Neural cell (in vitro differentiated cells): ENCODE measurements at regions not wholly inside any gene's neighbourhood (a gene's known extent, or its start where the extent isn't known, plus 50 kb on each side); places are given as distances from the start of the nearest gene placed in this dataset.

Experiments
- H2AFZ ChIP-seq: fragments of 200-600, 300-800 bp; sonication (generic), shearing (Covaris generic); 2 replicates; pipeline ENCODE4 v1.6.0; 2014; ENCODE audit warnings: low read depth, mild to moderate bottlenecking, antibody characterized with exemption, low read length, moderate library complexity
- H3F3A ChIP-seq: fragments of 200-600 bp; shearing (Covaris generic); 2 replicates; pipeline ENCODE4 v1.6.1; 2016; ENCODE audit warnings: mild to moderate bottlenecking, moderate library complexity, mixed read lengths, antibody characterized with exemption, low read length; ENCODE audit not compliant: insufficient read depth, poor library complexity, severe bottlenecking
- H3K27ac ChIP-seq: fragments of 200-600, 300-800 bp; sonication (generic), shearing (Covaris generic); 2 replicates; pipeline ENCODE4 v1.5.1; 2014; ENCODE audit warnings: mild to moderate bottlenecking, low read length, moderate library complexity
- H3K27me3 ChIP-seq: fragments of 300-800, 200-600 bp; sonication (generic), shearing (Covaris generic); 2 replicates; pipeline ENCODE4 v1.6.0; 2014; ENCODE audit warnings: mild to moderate bottlenecking, low read depth, low read length, moderate library complexity; ENCODE audit not compliant: insufficient read depth
- H3K36me3 ChIP-seq: fragments of 300-800, 200-600 bp; sonication (generic), shearing (Covaris generic); 2 replicates; pipeline ENCODE4 v1.5.1; 2014; ENCODE audit warnings: mild to moderate bottlenecking, antibody characterized with exemption, low read length, moderate library complexity; ENCODE audit not compliant: insufficient read depth
- H3K4me2 ChIP-seq: fragments of 300-800, 200-600 bp; sonication (generic), shearing (Covaris generic); 2 replicates; pipeline ENCODE4 v1.6.0; 2014; ENCODE audit warnings: mild to moderate bottlenecking, low read length
- H3K4me3 ChIP-seq: fragments of 300-800, 200-600 bp; sonication (generic), shearing (Covaris generic); 2 replicates; pipeline ENCODE4 v1.5.1; 2014; ENCODE audit warnings: mild to moderate bottlenecking, low read length, moderate library complexity
- H3K79me2 ChIP-seq: fragments of 200-600 bp; shearing (Covaris generic); replicated peaks from 2 replicates; pipeline ENCODE4 v1.6.0; 2014; ENCODE audit warnings: mild to moderate bottlenecking, low read length, moderate library complexity; ENCODE audit not compliant: insufficient read depth
- H3K9ac ChIP-seq: fragments of 300-800, 200-600 bp; sonication (generic), shearing (Covaris generic); 2 replicates; pipeline ENCODE4 v1.6.1; 2016; ENCODE audit warnings: mild to moderate bottlenecking, low read length, mixed read lengths
- H3K9me2 ChIP-seq: fragments of 200-600 bp; shearing (Covaris generic); 2 replicates; pipeline ENCODE4 v1.6.1; 2016; ENCODE audit warnings: mild to moderate bottlenecking, low read length, mixed read lengths; ENCODE audit not compliant: insufficient read depth
- H3K9me3 ChIP-seq: fragments of 200-600, 300-800 bp; sonication (generic), shearing (Covaris generic); 2 replicates; pipeline ENCODE4 v1.6.1; 2016; ENCODE audit warnings: mild to moderate bottlenecking, mixed run types, low read length, moderate library complexity, mixed read lengths
- H4K20me1 ChIP-seq: fragments of 200-600 bp; shearing (Covaris generic); 2 replicates; pipeline ENCODE4 v1.6.1; 2016; ENCODE audit warnings: mild to moderate bottlenecking, mixed run types; ENCODE audit not compliant: insufficient read depth
- EP300 ChIP-seq: fragments of 450-650 bp; conservative IDR thresholded peaks from 2 replicates; pipeline ENCODE4 v1.6.1; 2014; ENCODE audit warnings: antibody characterized with exemption, mild to moderate bottlenecking, moderate library complexity; ENCODE audit not compliant: poor library complexity, severe bottlenecking
- EZH2 ChIP-seq: fragments of 200-600, 300-800 bp; shearing (Covaris generic), sonication (generic); IDR thresholded peaks from 2 replicates; pipeline ENCODE4 v1.6.1; 2014; ENCODE audit warnings: antibody characterized with exemption, low read length, borderline replicate concordance, mild to moderate bottlenecking; ENCODE audit not compliant: insufficient read depth, poor library complexity, severe bottlenecking
- MXI1 ChIP-seq: fragments of 450-650 bp; conservative IDR thresholded peaks from 2 replicates; pipeline ENCODE4 v1.6.1; 2014; ENCODE audit warnings: antibody characterized with exemption, mild to moderate bottlenecking; ENCODE audit not compliant: poor library complexity, severe bottlenecking
- POLR2AphosphoS5 ChIP-seq: IDR thresholded peaks from 2 replicates; pipeline ENCODE4 v1.6.1; 2012
- SMC3 ChIP-seq: fragments of 450-650 bp; conservative IDR thresholded peaks from 2 replicates; pipeline ENCODE4 v1.6.1; 2014; ENCODE audit warnings: antibody characterized with exemption, mild to moderate bottlenecking, moderate library complexity; ENCODE audit not compliant: poor library complexity
- TAF1 ChIP-seq: IDR thresholded peaks from 2 replicates; pipeline ENCODE4 v1.6.1; 2012; ENCODE audit warnings: low read depth
- TF ChIP-seq, protein P1 (sequence below): IDR thresholded peaks from 2 replicates; pipeline ENCODE4 v1.6.1; 2012; ENCODE audit warnings: borderline replicate concordance
- TF ChIP-seq, protein P2 (sequence below): fragments of 450-650 bp; IDR thresholded peaks from 2 replicates; pipeline ENCODE4 v1.5.1; 2014; ENCODE audit warnings: antibody characterized with exemption, mild to moderate bottlenecking, moderate library complexity; ENCODE audit not compliant: poor library complexity, severe bottlenecking

DNA sequence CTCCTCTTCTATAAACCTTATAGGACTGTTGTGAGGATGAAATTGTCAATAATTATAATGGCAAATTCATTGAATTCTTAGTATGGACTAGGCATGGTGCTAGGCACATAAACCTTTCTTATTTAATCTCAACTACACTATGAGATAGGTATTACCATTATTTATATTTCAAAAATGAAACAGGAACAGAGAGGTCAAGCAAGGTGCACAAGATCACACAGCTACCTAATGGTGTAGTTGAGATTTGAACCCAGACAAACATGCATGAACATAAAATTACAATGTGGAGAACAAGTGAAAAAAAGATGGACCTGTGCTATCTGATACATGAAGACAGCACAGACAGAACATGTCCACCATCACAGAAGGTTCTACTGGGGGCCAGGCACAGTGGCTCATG is 156.7 kb downstream of the AXIN2 start:
- Histone ChIP-seq H3F3A (no peaks in the 10 kb centered on the region), H2AFZ (no peak overlapping the region), H3K36me3 (no peaks in the 10 kb centered on the region), H3K27me3 (no peaks in the 10 kb centered on the region), H3K9me3 (no peaks in the 10 kb centered on the region), H4K20me1 (no peaks in the 10 kb centered on the region), H3K4me3 (no peak overlapping the region), H3K4me2 (no peak overlapping the region), H3K79me2 (no peaks in the 10 kb centered on the region), H3K9me2 (no peaks in the 10 kb centered on the region), H3K27ac (no peak overlapping the region), H3K9ac (no peak overlapping the region)
- TF ChIP-seq, protein P1, sequence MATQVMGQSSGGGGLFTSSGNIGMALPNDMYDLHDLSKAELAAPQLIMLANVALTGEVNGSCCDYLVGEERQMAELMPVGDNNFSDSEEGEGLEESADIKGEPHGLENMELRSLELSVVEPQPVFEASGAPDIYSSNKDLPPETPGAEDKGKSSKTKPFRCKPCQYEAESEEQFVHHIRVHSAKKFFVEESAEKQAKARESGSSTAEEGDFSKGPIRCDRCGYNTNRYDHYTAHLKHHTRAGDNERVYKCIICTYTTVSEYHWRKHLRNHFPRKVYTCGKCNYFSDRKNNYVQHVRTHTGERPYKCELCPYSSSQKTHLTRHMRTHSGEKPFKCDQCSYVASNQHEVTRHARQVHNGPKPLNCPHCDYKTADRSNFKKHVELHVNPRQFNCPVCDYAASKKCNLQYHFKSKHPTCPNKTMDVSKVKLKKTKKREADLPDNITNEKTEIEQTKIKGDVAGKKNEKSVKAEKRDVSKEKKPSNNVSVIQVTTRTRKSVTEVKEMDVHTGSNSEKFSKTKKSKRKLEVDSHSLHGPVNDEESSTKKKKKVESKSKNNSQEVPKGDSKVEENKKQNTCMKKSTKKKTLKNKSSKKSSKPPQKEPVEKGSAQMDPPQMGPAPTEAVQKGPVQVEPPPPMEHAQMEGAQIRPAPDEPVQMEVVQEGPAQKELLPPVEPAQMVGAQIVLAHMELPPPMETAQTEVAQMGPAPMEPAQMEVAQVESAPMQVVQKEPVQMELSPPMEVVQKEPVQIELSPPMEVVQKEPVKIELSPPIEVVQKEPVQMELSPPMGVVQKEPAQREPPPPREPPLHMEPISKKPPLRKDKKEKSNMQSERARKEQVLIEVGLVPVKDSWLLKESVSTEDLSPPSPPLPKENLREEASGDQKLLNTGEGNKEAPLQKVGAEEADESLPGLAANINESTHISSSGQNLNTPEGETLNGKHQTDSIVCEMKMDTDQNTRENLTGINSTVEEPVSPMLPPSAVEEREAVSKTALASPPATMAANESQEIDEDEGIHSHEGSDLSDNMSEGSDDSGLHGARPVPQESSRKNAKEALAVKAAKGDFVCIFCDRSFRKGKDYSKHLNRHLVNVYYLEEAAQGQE: no peak
- TF ChIP-seq EP300 (no peak), EZH2 (no peak), TAF1 (no peak), SMC3 (no peak)

DNA sequence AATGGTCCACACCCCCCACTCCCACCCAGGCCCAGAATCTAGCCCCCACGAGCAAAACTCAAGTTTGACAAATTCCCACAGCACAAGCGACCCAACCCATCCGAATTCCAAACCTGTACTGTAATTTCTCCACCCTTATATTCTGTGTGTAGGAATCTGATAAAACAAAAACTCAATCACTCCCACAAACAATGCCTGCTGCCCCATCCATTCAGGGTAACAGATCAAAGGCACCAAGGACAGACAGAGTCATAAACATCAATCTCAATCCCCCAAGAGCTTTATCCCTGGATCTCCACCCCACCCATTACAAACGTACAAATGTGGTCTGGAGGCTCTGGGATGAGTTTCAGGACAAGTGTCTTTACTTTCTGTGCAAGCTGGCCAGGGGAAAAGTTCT is 157.8 kb downstream of the AXIN2 start:
- Histone ChIP-seq H3K4me2 (no peak overlapping the region), H3K27me3 (no peaks in the 10 kb centered on the region), H3K9me3 (no peaks in the 10 kb centered on the region), H3K27ac (no peak overlapping the region), H3K79me2 (no peaks in the 10 kb centered on the region), H3K9ac (no peak overlapping the region), H3F3A (no peaks in the 10 kb centered on the region), H2AFZ (no peak overlapping the region), H3K9me2 (no peaks in the 10 kb centered on the region), H4K20me1 (no peaks in the 10 kb centered on the region), H3K4me3 (no peak overlapping the region), H3K36me3 (no peaks in the 10 kb centered on the region)
- TF ChIP-seq, protein P1: no peak
- TF ChIP-seq, protein P2, sequence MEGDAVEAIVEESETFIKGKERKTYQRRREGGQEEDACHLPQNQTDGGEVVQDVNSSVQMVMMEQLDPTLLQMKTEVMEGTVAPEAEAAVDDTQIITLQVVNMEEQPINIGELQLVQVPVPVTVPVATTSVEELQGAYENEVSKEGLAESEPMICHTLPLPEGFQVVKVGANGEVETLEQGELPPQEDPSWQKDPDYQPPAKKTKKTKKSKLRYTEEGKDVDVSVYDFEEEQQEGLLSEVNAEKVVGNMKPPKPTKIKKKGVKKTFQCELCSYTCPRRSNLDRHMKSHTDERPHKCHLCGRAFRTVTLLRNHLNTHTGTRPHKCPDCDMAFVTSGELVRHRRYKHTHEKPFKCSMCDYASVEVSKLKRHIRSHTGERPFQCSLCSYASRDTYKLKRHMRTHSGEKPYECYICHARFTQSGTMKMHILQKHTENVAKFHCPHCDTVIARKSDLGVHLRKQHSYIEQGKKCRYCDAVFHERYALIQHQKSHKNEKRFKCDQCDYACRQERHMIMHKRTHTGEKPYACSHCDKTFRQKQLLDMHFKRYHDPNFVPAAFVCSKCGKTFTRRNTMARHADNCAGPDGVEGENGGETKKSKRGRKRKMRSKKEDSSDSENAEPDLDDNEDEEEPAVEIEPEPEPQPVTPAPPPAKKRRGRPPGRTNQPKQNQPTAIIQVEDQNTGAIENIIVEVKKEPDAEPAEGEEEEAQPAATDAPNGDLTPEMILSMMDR: no peak
- no peak for TF ChIP-seq TAF1
- no peak for TF ChIP-seq MXI1
- TF ChIP-seq POLR2AphosphoS5: no peak
- no peak for TF ChIP-seq EP300
